Liver (tissue), 7 donors: ENCODE measurements at regions not wholly inside any gene's neighbourhood (a gene's known extent, or its start where the extent isn't known, plus 50 kb on each side); places are given as distances from the start of the nearest gene placed in this dataset.

Experiments
- DNase-seq: peaks from one replicate; pipeline ENCODE4 v3.0.0-alpha.2; 2017; ENCODE audit warnings: low spot score
- H3K27ac ChIP-seq, 2 donors: one replicate each; pipeline ENCODE4 v1.7.0; 2013; ENCODE audit warnings: inconsistent platforms in 2 of 2, low read length in 2 of 2, control low read depth in 1 of 2, low read depth in 1 of 2, mild to moderate bottlenecking in 1 of 2
- H3K27me3 ChIP-seq, 4 donors: one replicate each; pipeline versions ENCODE4 v1.6.1 to v1.7.0; 2013; ENCODE audit warnings: low read length in 3 of 4, inconsistent platforms in 1 of 4, mild to moderate bottlenecking in 1 of 4, moderate library complexity in 1 of 4; ENCODE audit not compliant: control insufficient read depth in 4 of 4, insufficient read depth in 4 of 4
- H3K36me3 ChIP-seq, 4 donors: one replicate each; pipeline versions ENCODE4 v1.6.1 to v1.7.0; 2013; ENCODE audit warnings: low read length in 3 of 4, mild to moderate bottlenecking in 3 of 4, low read depth in 1 of 4, moderate library complexity in 1 of 4; ENCODE audit not compliant: control insufficient read depth in 4 of 4, insufficient read depth in 3 of 4
- H3K4me1 ChIP-seq, 4 donors: one replicate each; pipeline versions ENCODE4 v1.6.1 to v1.7.0; 2013; ENCODE audit warnings: low read length in 3 of 4, mild to moderate bottlenecking in 3 of 4, moderate library complexity in 1 of 4; ENCODE audit not compliant: control insufficient read depth in 4 of 4, insufficient read depth in 4 of 4
- H3K4me3 ChIP-seq, 3 donors: one replicate each; pipeline versions ENCODE4 v1.6.1 to v1.7.0; 2013; ENCODE audit warnings: low read length in 3 of 3, control low read depth in 1 of 3, low read depth in 1 of 3, mild to moderate bottlenecking in 1 of 3
- H3K9ac ChIP-seq, 2 donors: one replicate each; pipeline ENCODE4 v1.7.0; 2013; ENCODE audit warnings: low read length in 2 of 2, mild to moderate bottlenecking in 2 of 2, moderate library complexity in 2 of 2, control low read depth in 1 of 2, low read depth in 1 of 2
- H3K9me3 ChIP-seq, 4 donors: one replicate each; pipeline versions ENCODE4 v1.6.1 to v1.7.0; 2013; ENCODE audit warnings: low read length in 3 of 4; ENCODE audit not compliant: control insufficient read depth in 4 of 4
- ATF3 ChIP-seq: IDR thresholded peaks from 2 replicates; pipeline ENCODE4 v1.6.1; 2016; ENCODE audit warnings: antibody characterized with exemption
- EGR1 ChIP-seq, 2 donors: IDR thresholded peaks; 2 replicates each; pipeline ENCODE4 v1.6.1; 2016 to 2018; ENCODE audit warnings: antibody characterized with exemption in 2 of 2, low read depth in 2 of 2
- FOXA1 ChIP-seq: IDR thresholded peaks from 2 replicates; pipeline ENCODE4 v1.6.1; 2016; ENCODE audit warnings: antibody characterized with exemption
- FOXA2 ChIP-seq: IDR thresholded peaks from 2 replicates; pipeline ENCODE4 v1.6.1; 2016; ENCODE audit warnings: antibody characterized with exemption
- GABPA ChIP-seq, 2 donors: IDR thresholded peaks in 1 of 2; conservative IDR thresholded peaks in 1 of 2; 2 replicates each; pipeline ENCODE4 v1.6.1; 2016; ENCODE audit warnings: antibody characterized with exemption in 2 of 2, mild to moderate bottlenecking in 1 of 2, moderate library complexity in 1 of 2
- HNF4G ChIP-seq: IDR thresholded peaks from 2 replicates; pipeline ENCODE4 v1.6.1; 2016; ENCODE audit warnings: antibody characterized with exemption
- JUND ChIP-seq, 2 donors: IDR thresholded peaks; 2 replicates each; pipeline ENCODE4 v1.6.1; 2016; ENCODE audit warnings: antibody characterized with exemption in 2 of 2
- MAX ChIP-seq: IDR thresholded peaks from 2 replicates; pipeline ENCODE4 v1.6.1; 2016; ENCODE audit warnings: antibody characterized with exemption
- NR2F2 ChIP-seq: IDR thresholded peaks from 2 replicates; pipeline ENCODE4 v1.6.1; 2016; ENCODE audit warnings: antibody characterized with exemption
- RAD21 ChIP-seq, 2 donors: IDR thresholded peaks; 2 replicates each; pipeline ENCODE4 v1.6.1; 2016; ENCODE audit warnings: antibody characterized with exemption in 2 of 2, mild to moderate bottlenecking in 2 of 2
- REST ChIP-seq: IDR thresholded peaks from 2 replicates; pipeline ENCODE4 v1.6.1; 2016; ENCODE audit warnings: antibody characterized with exemption, mild to moderate bottlenecking
- RXRA ChIP-seq, 2 donors: IDR thresholded peaks; 2 replicates each; pipeline ENCODE4 v1.6.1; 2017 to 2018; ENCODE audit warnings: antibody characterized with exemption in 2 of 2, mild to moderate bottlenecking in 1 of 2
- SP1 ChIP-seq: IDR thresholded peaks from 2 replicates; pipeline ENCODE4 v1.6.1; 2018; ENCODE audit warnings: antibody characterized with exemption, mild to moderate bottlenecking
- TAF1 ChIP-seq: conservative IDR thresholded peaks from 2 replicates; pipeline ENCODE4 v1.6.1; 2016; ENCODE audit warnings: antibody characterized with exemption, mild to moderate bottlenecking
- YY1 ChIP-seq: IDR thresholded peaks from 2 replicates; pipeline ENCODE4 v1.6.1; 2016; ENCODE audit warnings: antibody characterized with exemption, mild to moderate bottlenecking
- ZBTB33 ChIP-seq: IDR thresholded peaks from 2 replicates; pipeline ENCODE4 v1.6.1; 2016; ENCODE audit warnings: antibody characterized with exemption
- WGBS: extraction: QIAGEN DNeasy Blood & Tissue Kit; methylation state at CpG from one replicate; pipeline ENCODE4 v1.1.7; 2013; 5-methylcytosine and 5-hydroxymethylcytosine counted together
- donor health status: healthy.
- donor health status: healthy.
- donor health status: healthy.
- donor health status: healthy.

GRCh38 chr16:72298961-72299360, 127.0 kb upstream of the PMFBP1 start:
- 80% methylated on average over 1 of the region's 1 CpG for WGBS
- Histone ChIP-seq H3K36me3 (no peaks in the 10 kb centered on the region), H3K9me3 (no peaks in the 10 kb centered on the region), H3K9ac (no peak overlapping the region), H3K27me3 (no peaks in the 10 kb centered on the region), H3K4me3 (no peak overlapping the region), H3K4me1 (no peaks in the 10 kb centered on the region), H3K27ac (no peak overlapping the region)
- DNase-seq, result no peak
- TF ChIP-seq NR2F2 (no peak), FOXA2 (no peak), EGR1 (IDR thresholded peaks at IDR 0.05; ENCODE audit: low read depth in 2 of 2) (no peak), REST (no peak), JUND (IDR thresholded peaks at IDR 0.05) (no peak), FOXA1 (no peak), MAX (no peak), HNF4G (no peak), YY1 (no peak), ZBTB33 (no peak), ATF3 (no peak), SP1 (no peak), RAD21 (IDR thresholded peaks at IDR 0.05) (no peak), GABPA (IDR thresholded peaks at IDR 0.05 in 1 of 2, conservative IDR thresholded peaks at IDR 0.05 in 1 of 2) (no peak), RXRA (IDR thresholded peaks at IDR 0.05) (no peak), TAF1 (no peak)

GRCh38 chr16:72295914-72296313, 124.0 kb upstream of the PMFBP1 start:
- H3K9me3 ChIP-seq, result peaks cover 0 to 2% (median 0%) of the 10 kb centered on the region in 4 donors
- H3K9ac ChIP-seq, result no peak overlapping the region
- DNase-seq, result no peak
- H3K4me1 ChIP-seq, result no peaks in the 10 kb centered on the region
- H3K27ac ChIP-seq, result no peak overlapping the region
- no peaks in the 10 kb centered on the region for H3K27me3 ChIP-seq
- H3K4me3 ChIP-seq, result no peak overlapping the region
- H3K36me3 ChIP-seq, result no peaks in the 10 kb centered on the region
- TF ChIP-seq JUND (IDR thresholded peaks at IDR 0.05) (no peak), RXRA (IDR thresholded peaks at IDR 0.05) (no peak)
